GM18861 (cell line): ENCODE measurements at regions not wholly inside any gene's neighbourhood (a gene's known extent, or its start where the extent isn't known, plus 50 kb on each side); places are given as distances from the start of the nearest gene placed in this dataset.
A peak's percentile ranks its signal among the peaks of the same experiment; 100 is the strongest.
"Not testable (repeated sequence)": the region's sequence is repeated elsewhere in the genome, so short reads cannot be mapped to it uniquely, and the experiment has no call there.

ENCODE experiments used
- ATAC-seq: cut with Tn5 transposase; IDR thresholded peaks from one replicate; pipeline ENCODE4 v1.9.1; 2021; ENCODE audit not compliant: unreplicated experiment

DNA sequence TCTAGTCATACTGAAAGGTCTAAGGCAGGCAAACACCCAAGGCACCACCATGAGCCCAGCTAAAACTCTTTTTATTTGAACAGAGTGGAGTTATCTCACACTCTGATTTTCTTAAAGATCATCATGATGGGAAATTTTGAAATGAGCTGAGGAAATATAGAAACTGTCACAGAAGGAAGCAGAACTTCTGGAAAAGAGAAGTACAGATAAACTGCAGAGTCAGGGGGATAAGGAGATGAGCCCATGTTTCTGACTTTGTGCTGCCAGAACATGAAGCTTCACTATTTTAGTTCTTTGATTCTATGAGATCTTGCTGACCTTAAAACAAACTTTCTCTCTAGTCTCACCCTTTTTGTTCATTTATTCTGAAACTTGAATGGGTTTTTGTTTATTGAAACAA, 406.5 kb upstream of the EDIL3 start:
- no peak for ATAC-seq

DNA sequence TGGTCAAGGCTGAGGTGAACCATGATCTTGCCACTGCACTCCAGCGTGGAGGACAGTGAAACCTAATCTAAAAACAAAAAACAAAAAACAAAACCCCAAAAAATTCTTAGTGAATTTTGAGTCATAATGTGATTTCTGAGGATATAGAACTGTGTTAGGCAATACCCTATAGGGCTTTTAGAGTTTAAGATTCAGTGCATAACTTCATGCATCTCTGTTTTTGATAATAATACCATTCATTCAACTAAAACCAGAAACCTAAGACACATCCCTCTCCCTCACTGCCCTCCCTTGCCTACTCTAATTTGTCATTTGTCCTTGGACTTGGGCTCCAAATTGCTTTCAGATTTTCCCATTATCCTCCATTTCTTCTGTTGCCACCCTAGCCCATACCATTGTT, 405.7 kb upstream of the EDIL3 start:
- ATAC-seq, result no peak

DNA sequence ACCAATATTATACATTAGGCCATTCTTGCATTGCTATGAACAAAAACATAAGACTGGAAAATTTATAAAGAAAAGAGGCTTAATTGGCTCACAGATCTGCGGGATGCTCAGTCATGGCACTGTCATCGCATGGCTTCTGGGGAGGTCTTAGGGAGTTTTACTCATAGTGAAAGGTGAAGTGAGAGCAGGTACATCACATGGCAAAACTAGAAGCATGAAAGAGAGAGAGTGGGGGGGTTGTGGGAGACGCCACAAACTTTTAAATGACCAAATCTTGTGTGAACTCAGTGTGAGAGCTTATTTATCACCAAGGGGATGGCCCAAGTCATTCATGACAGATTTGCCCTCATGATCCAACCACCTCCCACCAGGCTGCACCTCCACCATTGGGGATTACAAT, 398.3 kb upstream of the EDIL3 start:
- no peak for ATAC-seq

- ATAC-seq, result no peak
These were observed 394.5 kb upstream of the EDIL3 start for GRCh38 chr5:84779186-84779585.

GRCh38 chr5:84764227-84764626, 379.5 kb upstream of the EDIL3 start:
- ATAC-seq, result no peak

- ATAC-seq, result no peak
These were observed 373.3 kb upstream of the EDIL3 start for GRCh38 chr5:84758008-84758407.

DNA sequence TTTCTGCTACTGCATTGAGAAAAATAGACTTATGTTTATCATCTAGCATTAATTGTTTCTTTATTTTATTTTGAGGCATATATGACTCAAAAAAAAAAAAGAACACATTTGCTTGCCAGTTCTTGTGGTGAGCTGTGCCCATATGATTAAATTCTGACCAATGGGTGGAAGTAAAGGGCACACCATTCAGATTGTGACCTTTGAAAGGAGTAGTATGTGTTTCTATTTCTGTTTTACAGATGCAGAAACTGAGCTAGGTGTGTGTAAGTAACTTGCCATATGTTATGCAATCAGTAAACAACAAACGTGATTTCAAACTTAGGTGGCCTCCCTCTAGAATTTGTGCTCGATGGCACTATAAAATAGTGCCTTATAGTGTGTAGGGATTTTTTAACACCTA, 368.1 kb upstream of the EDIL3 start:
- ATAC-seq, result no peak

GRCh38 chr5:84748313-84748712, 363.6 kb upstream of the EDIL3 start:
- ATAC-seq, result no peak

DNA sequence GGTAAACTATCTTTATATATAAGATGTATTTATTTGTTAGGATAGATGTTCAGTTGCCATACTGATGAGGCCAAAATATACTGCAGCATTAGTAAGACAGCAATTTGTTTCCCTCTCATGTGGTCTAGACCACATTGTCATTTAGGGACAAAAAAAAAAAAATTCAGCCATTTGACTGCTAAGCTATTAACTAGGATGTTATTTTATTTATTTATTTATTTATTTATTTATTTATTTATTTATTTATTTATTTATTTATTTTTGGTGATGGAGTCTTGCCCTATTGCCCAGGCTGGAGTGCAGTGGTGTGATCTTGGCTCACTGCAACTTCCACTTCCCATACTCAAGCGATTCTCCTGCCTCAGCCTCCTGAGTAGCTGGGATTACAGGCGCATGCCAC, 361.6 kb upstream of the EDIL3 start:
- not testable (repeated sequence) for ATAC-seq

- no peak for ATAC-seq
These were observed 356.4 kb upstream of the EDIL3 start for GRCh38 chr5:84741056-84741455.

- no peak for ATAC-seq
These were observed 344.6 kb upstream of the EDIL3 start for GRCh38 chr5:84729326-84729725.

- ATAC-seq, result no peak
These were observed 343.0 kb upstream of the EDIL3 start for GRCh38 chr5:84727708-84728107.

GRCh38 chr5:84725946-84726570, 341.4 kb upstream of the EDIL3 start:
- no peak for ATAC-seq

GRCh38 chr5:84724683-84725082, 340.0 kb upstream of the EDIL3 start:
- no peak for ATAC-seq

DNA sequence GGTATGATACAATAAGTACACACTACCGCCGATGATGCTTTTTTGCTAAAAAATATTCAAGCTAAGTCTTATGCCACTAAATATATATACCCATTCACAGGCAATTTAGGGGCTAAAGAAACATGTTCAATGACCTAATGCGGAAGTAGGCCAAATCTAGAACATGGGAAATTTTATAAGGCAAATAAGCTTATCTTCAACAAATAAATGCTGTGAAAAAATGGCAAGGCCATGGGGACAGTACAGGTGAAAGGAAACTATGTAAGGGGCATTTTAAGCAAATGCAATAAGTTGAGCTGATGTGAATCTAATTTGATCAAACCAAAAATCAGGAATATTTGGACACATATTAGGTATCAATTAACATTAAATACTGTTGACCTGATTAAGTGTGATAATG, 339.5 kb upstream of the EDIL3 start:
- ATAC-seq, result no peak

GRCh38 chr5:84718377-84718776, 333.7 kb upstream of the EDIL3 start:
- no peak for ATAC-seq

DNA sequence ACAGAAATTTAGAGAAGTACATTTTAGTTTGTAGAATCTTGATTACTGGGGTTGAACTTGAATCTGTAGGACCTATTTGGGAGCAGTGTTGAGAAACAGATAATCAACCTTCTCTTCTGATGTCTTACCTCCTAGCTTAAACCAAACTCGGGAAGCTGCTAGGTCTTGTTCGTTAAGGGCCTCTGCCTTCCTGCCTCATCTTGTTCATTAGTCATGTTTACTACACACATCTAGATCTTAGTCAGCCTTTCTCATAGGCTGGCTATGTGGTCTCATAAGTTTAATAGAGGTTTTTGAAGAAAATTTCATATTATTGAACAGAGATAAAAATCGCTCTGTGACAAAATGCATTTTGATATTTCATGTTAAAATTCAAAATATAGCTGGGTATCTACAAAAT, 331.0 kb upstream of the EDIL3 start:
- ATAC-seq, result no peak

GRCh38 chr5:84715091-84715490, 330.4 kb upstream of the EDIL3 start:
- ATAC-seq, result no peak

GRCh38 chr5:84709075-84709474, 324.4 kb upstream of the EDIL3 start:
- ATAC-seq, result no peak

- peak; percentile 64 for ATAC-seq
These were observed 322.3 kb upstream of the EDIL3 start for GRCh38 chr5:84706678-84707641.

- ATAC-seq, result not testable (repeated sequence)
These were observed 315.9 kb upstream of the EDIL3 start for GRCh38 chr5:84700545-84700944.

DNA sequence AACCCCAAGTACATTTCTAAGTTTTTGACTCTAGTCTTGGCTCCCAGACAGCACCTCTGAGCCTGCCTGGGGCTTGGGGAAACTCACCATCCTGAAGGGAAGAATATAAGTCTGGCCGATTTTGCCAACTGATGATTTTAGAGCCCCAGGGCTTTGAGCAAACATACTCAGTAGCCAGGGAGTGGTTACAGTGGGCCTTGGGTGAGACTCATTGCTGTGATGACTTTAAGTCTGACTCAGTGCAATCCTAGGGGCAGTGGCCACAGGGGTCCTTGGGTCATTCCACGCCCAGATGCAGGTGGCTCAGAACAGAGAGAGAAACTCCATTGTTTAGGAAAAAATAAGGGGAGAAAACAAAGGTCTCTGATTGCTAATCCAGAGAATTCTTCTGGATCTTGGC, 312.0 kb upstream of the EDIL3 start:
- no peak for ATAC-seq
